Fibroblast of lung (primary cell): ENCODE measurements at regions not wholly inside any gene's neighbourhood (a gene's known extent, or its start where the extent isn't known, plus 50 kb on each side); places are given as distances from the start of the nearest gene placed in this dataset.

Experiments used
- CTCF ChIP-seq, 2 donors: IDR thresholded peaks in 1 of 2; conservative IDR thresholded peaks in 1 of 2; 1 replicate in 1 of 2; 2 replicates in 1 of 2; pipeline ENCODE4 v1.5.1; 2011 to 2012; ENCODE audit warnings: low read length in 2 of 2, control low read depth in 1 of 2, inconsistent platforms in 1 of 2, low read depth in 1 of 2, mild to moderate bottlenecking in 1 of 2
- EZH2 ChIP-seq: IDR thresholded peaks from 2 replicates; pipeline ENCODE4 v1.5.1; 2012; ENCODE audit warnings: low read length, control low read depth, mild to moderate bottlenecking; ENCODE audit errors: missing control alignments

GRCh38 chr2:118291251-118291880 is 203.1 kb downstream of the INSIG2 start:
- TF ChIP-seq CTCF (conservative IDR thresholded peaks at IDR 0.05 in 1 of 2, IDR thresholded peaks at IDR 0.05 in 1 of 2; ENCODE audit: low read depth in 1 of 2, low read length in 2 of 2) (no peak), EZH2 (no peak)
